Kidney epithelial cell (primary cell): ENCODE measurements at regions not wholly inside any gene's neighbourhood (a gene's known extent, or its start where the extent isn't known, plus 50 kb on each side); places are given as distances from the start of the nearest gene placed in this dataset.

ENCODE experiments used
- DNase-seq: peaks from one replicate; pipeline ENCODE4 v3.0.0-alpha.2; 2010; ENCODE audit warnings: low read depth
- H3K27me3 ChIP-seq: 2 replicates; pipeline ENCODE4 v1.6.0; 2011; ENCODE audit warnings: low read length; ENCODE audit not compliant: control insufficient read depth, insufficient read depth
- H3K36me3 ChIP-seq: 2 replicates; pipeline ENCODE4 v1.5.1; 2011; ENCODE audit warnings: low read length; ENCODE audit not compliant: control insufficient read depth, insufficient read depth
- H3K4me3 ChIP-seq: 2 replicates; pipeline ENCODE4 v1.5.1; 2011; ENCODE audit warnings: low read depth, mild to moderate bottlenecking, control low read depth, low read length
- TF ChIP-seq, protein P1 (sequence below): IDR thresholded peaks from 2 replicates; pipeline ENCODE4 v1.5.1; 2011; ENCODE audit warnings: mild to moderate bottlenecking, moderate library complexity, low read length, control low read depth, inconsistent platforms; ENCODE audit not compliant: insufficient read depth, poor library complexity, severe bottlenecking

DNA sequence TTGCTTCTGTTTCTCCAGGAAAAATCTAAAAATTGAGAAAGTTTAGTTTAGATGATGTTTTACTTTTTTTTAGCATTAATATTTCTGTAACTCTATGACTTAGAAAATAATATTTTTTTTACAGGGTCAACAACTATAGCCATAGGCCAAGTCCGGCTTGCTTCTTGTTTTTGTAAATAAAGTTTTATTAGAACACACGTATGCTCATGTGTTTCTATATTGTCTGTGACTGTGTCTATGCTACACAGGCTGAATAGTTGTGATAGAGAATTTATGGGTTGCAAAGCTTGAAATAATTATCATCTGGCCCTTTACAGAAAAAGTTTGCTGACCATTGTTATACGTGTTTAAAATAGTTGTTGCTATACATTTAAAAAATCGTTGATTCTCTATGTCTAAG, 399.2 kb downstream of the EPM2A start:
- no peak overlapping the region for H3K4me3 ChIP-seq
- DNase-seq, result no peak
- H3K36me3 ChIP-seq, result no peaks in the 10 kb centered on the region
- no peaks in the 10 kb centered on the region for H3K27me3 ChIP-seq
- TF ChIP-seq, protein P1, sequence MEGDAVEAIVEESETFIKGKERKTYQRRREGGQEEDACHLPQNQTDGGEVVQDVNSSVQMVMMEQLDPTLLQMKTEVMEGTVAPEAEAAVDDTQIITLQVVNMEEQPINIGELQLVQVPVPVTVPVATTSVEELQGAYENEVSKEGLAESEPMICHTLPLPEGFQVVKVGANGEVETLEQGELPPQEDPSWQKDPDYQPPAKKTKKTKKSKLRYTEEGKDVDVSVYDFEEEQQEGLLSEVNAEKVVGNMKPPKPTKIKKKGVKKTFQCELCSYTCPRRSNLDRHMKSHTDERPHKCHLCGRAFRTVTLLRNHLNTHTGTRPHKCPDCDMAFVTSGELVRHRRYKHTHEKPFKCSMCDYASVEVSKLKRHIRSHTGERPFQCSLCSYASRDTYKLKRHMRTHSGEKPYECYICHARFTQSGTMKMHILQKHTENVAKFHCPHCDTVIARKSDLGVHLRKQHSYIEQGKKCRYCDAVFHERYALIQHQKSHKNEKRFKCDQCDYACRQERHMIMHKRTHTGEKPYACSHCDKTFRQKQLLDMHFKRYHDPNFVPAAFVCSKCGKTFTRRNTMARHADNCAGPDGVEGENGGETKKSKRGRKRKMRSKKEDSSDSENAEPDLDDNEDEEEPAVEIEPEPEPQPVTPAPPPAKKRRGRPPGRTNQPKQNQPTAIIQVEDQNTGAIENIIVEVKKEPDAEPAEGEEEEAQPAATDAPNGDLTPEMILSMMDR, result no peak

DNA sequence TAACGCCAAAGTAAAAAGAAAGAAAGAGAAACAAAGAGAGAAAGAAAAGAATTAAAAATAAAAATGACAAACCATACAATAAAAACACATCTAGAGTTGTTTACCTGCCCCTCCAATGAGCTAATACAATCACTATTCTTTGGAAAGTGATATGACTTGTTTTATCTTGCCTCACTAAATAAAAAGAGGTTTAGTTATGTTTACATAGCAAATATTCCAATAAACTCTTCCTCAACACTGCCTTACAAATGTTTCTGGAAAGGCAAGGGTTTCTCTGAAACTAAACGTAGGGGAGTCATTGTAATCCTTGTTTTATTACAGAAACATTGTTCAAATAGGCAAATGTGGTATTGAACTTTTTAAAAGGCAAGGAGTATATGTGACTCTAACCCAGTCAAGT, 396.2 kb downstream of the EPM2A start:
- no peaks in the 10 kb centered on the region for H3K36me3 ChIP-seq
- no peak overlapping the region for H3K4me3 ChIP-seq
- no peak for DNase-seq
- H3K27me3 ChIP-seq, result no peaks in the 10 kb centered on the region
- TF ChIP-seq, protein P1, result no peak

DNA sequence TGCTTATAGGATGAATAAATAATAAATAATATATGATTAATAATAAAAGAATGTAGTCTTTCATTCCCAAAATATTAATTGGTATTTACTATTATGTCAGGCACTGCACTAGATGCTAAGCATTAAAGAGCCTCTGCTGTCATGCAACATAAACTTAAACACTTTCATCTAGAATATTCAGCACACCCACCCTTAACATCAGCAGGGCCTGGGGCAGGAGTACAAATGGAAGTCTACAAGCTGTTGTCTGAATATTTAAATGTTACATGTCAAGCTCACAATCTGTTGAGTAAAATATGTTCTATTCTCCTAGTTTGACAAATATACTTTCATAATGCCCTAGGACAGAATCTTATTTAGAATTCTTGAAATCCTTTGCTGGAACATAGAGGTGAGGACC, 395.1 kb downstream of the EPM2A start:
- TF ChIP-seq, protein P1, result no peak
- Histone ChIP-seq H3K36me3 (no peaks in the 10 kb centered on the region), H3K4me3 (no peak overlapping the region), H3K27me3 (no peaks in the 10 kb centered on the region)
- DNase-seq, result no peak

DNA sequence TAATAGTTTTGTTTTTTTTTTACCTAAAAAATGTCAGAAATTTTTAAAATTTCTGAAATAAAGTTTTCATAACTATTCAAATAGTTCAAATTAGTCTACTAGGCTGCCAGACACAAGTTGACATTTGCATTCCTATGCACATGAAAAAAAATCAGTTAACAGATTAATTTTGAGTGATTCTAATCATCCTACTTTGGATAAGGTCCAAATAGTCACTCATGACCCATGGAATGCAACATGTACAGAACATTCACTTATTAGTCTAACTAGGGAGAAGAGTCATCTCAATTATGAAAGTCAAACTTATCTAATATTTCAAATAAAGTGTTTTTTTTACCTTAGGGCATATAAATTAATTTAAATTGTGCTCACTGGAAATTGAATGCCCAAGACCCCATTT, 390.2 kb downstream of the EPM2A start:
- no peaks in the 10 kb centered on the region for H3K36me3 ChIP-seq
- no peak for DNase-seq
- H3K27me3 ChIP-seq, result no peaks in the 10 kb centered on the region
- TF ChIP-seq, protein P1, result no peak
- no peak overlapping the region for H3K4me3 ChIP-seq

DNA sequence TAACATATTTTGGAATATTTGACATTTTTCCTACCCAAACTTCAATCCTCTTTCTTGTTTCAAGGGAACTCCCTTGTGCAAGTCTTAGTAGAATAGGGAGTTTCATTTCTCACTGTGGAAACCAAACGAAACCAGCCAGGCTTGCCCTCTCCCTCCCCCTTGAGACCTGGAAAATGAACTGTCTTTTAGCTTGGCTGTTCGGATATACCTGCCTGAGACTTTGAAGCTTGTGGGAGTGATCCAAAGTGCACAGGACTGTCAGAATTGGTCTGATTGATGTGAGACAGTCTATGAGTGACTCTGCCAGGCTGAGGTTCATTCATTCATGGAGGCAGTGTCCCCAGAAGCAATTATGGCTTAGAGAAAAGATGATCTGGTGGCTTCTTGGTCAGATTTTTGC, 388.1 kb downstream of the EPM2A start:
- no peaks in the 10 kb centered on the region for H3K36me3 ChIP-seq
- H3K4me3 ChIP-seq, result no peak overlapping the region
- DNase-seq, result no peak
- TF ChIP-seq, protein P1, result no peak
- H3K27me3 ChIP-seq, result no peaks in the 10 kb centered on the region

DNA sequence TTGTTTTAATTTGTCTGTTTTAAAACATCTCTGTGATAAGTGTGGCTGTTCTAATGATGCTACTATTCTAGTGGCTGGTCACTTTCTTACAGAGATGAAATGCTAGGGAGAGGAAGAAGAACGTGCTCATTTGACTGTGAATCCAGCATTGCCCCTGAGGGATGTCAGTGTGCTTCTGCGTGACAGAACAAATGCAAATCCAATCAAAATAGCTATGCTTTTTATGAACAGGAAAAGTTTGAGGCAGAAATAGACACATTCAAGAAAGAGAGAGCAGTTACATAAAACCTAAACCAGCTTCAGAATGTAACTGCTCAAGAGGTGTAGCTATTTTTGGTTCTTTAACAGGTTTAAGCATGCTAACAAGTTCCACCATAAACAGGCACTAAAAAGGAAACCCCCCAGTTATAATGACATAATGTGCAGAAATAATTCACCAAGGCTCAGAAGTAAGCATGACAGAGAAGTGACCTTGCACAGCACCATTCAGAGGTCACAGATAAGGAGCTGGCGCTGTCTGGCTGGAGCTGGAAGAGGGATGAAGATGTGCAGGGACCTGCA, 385.3 kb downstream of the EPM2A start:
- H3K27me3 ChIP-seq, result no peaks in the 10 kb centered on the region
- TF ChIP-seq, protein P1, result no peak

More for the DNA sequence above, 385.3 kb downstream of the EPM2A start:
- no peak for DNase-seq
- H3K4me3 ChIP-seq, result no peak overlapping the region
- no peaks in the 10 kb centered on the region for H3K36me3 ChIP-seq
